DND-41 (cell line): ENCODE measurements at regions not wholly inside any gene's neighbourhood (a gene's known extent, or its start where the extent isn't known, plus 50 kb on each side); places are given as distances from the start of the nearest gene placed in this dataset.

ENCODE experiments used
- EZH2 ChIP-seq: IDR thresholded peaks from 3 replicates; pipeline ENCODE4 v1.6.1; 2012; ENCODE audit warnings: borderline replicate concordance, low read depth, mild to moderate bottlenecking, moderate library complexity, low read length, inconsistent platforms; ENCODE audit not compliant: severe bottlenecking
- TF ChIP-seq, protein P1 (sequence below): IDR thresholded peaks from 2 replicates; pipeline ENCODE4 v1.5.1; 2012; ENCODE audit warnings: borderline replicate concordance, low read length, moderate library complexity, mild to moderate bottlenecking; ENCODE audit not compliant: poor library complexity, severe bottlenecking; ENCODE audit errors: extremely low read depth

DNA sequence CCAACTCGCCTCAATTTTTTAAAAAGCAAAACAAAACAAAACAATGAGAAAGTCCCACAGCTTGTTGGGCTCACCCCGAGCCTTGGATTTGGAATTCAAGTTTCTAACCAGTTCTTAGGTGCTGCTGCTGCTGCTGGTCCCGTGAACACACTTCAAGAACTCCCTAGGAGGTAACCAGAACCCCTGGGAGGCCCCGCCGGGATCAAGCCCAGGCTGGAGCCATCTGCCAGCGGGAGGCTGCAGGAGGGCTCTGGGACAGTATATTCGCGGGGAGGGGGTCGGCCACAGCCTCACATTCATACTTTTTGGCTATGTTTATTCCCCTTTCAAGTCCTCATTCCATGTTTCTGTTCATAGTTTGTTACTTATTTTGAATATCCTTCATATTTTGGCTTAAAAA is 223.4 kb downstream of the TFCP2L1 start:
- TF ChIP-seq, protein P1, sequence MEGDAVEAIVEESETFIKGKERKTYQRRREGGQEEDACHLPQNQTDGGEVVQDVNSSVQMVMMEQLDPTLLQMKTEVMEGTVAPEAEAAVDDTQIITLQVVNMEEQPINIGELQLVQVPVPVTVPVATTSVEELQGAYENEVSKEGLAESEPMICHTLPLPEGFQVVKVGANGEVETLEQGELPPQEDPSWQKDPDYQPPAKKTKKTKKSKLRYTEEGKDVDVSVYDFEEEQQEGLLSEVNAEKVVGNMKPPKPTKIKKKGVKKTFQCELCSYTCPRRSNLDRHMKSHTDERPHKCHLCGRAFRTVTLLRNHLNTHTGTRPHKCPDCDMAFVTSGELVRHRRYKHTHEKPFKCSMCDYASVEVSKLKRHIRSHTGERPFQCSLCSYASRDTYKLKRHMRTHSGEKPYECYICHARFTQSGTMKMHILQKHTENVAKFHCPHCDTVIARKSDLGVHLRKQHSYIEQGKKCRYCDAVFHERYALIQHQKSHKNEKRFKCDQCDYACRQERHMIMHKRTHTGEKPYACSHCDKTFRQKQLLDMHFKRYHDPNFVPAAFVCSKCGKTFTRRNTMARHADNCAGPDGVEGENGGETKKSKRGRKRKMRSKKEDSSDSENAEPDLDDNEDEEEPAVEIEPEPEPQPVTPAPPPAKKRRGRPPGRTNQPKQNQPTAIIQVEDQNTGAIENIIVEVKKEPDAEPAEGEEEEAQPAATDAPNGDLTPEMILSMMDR = no peak
- no peak for TF ChIP-seq EZH2
